CD4-positive, alpha-beta T cell treated with Interleukin-2 at 100 ng/mL for 4 hours (primary cell): ENCODE measurements at regions not wholly inside any gene's neighbourhood (a gene's known extent, or its start where the extent isn't known, plus 50 kb on each side); places are given as distances from the start of the nearest gene placed in this dataset.
"Not testable (repeated sequence)": the region's sequence is repeated elsewhere in the genome, so short reads cannot be mapped to it uniquely, and the experiment has no call there.

ENCODE experiments used
- DNase-seq: peaks from one replicate; pipeline ENCODE4 v3.0.0-alpha.2; 2020; ENCODE audit warnings: low spot score

GRCh38 chr3:102036017-102036416, 186.7 kb downstream of the NFKBIZ start:
- DNase-seq: no peak

DNA sequence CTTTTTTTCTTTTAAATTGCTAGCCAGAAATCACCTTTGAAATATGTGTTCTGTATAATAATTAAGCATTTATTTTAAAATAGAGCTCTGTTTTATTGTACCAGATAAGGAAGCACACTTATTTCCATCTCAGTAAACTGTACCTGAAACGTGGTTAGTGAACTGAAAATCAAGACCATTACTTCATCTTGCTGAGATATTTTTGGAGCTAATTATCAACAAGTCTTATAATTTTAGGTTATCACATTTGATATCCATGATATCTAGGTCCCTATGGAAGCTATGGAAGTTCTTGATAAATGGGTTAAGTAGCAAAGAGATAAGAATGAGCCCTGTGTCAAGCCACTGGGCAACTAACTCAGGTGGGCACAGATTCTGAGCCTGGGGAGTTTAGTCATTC, 187.2 kb downstream of the NFKBIZ start:
- no peak for DNase-seq

DNA sequence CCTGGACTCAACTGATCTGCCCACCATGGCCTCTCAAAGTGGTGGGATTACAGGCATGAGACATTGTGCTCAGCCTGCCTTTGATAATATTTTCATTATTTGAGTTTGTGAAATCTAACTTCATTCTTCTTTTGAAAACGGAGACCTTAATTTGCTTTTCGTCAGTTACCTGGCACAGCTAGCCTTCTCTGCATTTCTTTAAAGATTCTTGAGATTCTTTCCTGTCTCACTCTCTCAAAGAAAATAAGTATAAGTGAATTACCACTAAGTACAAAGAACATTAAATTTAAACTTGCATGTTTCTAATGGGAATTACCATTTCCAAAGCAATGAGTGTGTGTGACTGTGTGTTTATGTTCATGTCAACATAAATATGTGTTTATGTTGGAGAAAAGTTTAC, 187.9 kb downstream of the NFKBIZ start:
- DNase-seq: no peak

- no peak for DNase-seq
Measured at GRCh38 chr3:102037791-102038190, 188.5 kb downstream of the NFKBIZ start.

- no peak for DNase-seq
Measured at GRCh38 chr3:102038477-102039142, 189.3 kb downstream of the NFKBIZ start.

DNA sequence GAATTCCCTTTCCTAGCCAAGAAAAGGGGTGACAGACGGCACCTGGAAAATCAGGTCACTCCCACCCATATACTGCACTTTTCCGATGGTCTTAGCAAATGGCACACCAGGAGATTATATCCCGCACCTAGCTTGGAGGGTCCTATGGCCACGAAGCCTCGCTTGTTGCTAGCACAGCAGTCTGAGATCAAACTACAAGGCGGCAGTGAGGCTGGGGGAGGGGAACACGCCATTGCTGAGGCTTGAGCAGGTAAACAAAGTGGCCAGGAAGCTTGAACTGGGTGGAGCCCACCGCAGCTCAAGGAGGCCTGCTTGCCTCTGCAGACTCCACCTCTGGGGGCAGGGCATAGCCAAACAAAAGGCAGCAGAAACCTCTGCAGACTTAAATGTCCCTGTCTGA, 190.8 kb downstream of the NFKBIZ start:
- not testable (repeated sequence) for DNase-seq

DNA sequence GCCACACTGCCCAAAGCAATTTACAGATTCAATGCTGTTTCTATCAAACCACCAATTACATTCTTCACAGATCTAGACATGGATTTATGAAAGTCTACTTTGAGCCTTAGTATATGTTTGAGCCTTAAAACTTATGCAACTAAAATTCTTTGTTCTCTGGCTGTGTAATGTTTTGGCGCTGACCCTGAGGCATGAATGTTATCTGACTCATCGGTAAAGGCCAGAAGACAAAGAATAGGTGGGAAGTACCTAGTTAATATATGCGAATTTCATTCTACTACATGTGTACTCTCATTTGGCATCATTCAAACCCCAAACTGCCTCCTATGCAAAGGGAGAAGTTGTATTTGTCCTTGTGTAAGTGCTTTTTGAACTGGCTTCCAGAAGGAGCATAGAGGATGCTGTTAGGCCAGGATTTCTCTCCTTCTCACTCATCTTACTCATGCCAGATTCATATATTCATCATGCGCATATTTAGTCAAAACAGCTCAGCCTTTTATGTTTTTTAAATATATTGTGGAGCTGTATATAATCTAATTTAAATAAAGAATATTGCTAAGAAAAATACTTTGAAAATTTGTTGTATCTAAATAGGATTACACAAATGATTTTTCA, 204.2 kb downstream of the NFKBIZ start:
- DNase-seq: no peak

- DNase-seq: no peak
Measured at GRCh38 chr3:102054543-102055080, 205.3 kb downstream of the NFKBIZ start.

DNA sequence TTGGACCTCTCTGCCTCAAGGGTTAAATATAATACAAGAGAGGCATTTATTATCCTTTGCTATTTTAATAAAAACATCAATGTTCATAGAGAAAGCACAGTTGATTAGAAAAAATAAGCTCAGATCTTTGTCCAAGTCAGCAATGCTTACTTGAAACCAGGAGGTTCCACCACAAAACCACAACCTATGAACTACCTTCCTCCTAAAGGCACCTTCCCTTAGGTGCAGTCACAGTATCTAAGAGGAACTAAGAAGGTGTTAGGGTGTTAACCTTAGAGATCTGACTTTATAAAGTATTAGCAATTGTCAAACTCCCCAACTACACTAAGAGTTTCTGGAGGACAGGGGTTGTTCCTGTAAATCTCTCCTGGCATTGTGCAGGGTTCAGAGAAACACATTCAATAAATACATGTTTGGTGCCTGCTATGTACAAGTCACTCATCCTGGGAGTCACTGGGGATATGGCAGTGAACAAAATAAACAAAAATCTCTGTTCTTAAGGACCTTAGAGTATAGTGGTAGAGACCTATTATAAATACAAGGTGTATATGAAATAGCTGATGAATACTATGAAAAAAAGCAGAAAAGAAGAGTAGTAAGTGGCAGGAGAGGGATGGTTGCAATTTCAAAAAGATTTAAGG, 208.6 kb downstream of the NFKBIZ start:
- peak; percentile 64 for DNase-seq

- no peak for DNase-seq
Measured at GRCh38 chr3:102059145-102059943, 210.0 kb downstream of the NFKBIZ start.

- no peak for DNase-seq
Measured at GRCh38 chr3:102060814-102061213, 211.5 kb downstream of the NFKBIZ start.

GRCh38 chr3:102063572-102063971, 214.3 kb downstream of the NFKBIZ start:
- no peak for DNase-seq

- DNase-seq: no peak
Measured at GRCh38 chr3:102066470-102066869, 217.2 kb downstream of the NFKBIZ start.

DNA sequence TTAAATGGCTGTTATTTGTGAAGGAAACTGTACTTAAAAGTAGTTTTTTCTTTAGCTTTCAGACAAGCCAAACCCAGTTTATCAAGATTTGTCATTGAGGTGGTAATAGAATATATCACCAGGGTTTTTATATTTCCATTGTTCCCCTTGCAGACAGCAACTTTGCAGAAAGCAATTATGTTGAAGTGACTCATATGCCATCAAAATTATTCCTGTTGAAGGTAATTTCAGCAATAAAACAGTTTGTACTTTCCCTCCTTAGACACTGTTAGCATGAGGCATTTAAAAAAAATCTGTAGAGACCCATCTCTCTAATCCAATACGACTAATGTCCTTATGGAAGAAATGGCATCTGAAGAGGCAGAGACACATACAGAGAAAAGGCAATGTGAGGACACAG, 219.0 kb downstream of the NFKBIZ start:
- DNase-seq: no peak

- no peak for DNase-seq
Measured at GRCh38 chr3:102068736-102069135, 219.4 kb downstream of the NFKBIZ start.

GRCh38 chr3:102069211-102069662, 219.9 kb downstream of the NFKBIZ start:
- no peak for DNase-seq

DNA sequence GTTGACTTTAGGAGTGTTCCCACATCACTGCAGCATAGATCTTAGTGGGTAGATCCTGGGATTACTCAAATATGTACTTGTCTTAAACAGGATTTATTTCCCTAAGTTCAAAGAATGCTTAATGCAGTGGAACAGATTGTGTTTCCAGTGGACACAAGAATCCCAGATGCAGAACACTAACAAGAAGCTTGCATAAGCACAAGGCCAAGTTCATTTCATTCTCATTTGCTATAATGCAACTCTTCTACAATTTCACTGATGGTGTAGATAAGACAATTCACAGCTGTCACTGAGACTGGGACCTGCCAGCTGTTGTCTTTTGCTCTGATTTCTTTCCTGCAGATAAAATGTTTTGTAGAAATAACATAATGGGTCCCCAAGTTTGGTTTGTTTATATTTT, 225.6 kb downstream of the NFKBIZ start:
- DNase-seq: no peak

GRCh38 chr3:102078401-102078800, 229.1 kb downstream of the NFKBIZ start:
- no peak for DNase-seq

DNA sequence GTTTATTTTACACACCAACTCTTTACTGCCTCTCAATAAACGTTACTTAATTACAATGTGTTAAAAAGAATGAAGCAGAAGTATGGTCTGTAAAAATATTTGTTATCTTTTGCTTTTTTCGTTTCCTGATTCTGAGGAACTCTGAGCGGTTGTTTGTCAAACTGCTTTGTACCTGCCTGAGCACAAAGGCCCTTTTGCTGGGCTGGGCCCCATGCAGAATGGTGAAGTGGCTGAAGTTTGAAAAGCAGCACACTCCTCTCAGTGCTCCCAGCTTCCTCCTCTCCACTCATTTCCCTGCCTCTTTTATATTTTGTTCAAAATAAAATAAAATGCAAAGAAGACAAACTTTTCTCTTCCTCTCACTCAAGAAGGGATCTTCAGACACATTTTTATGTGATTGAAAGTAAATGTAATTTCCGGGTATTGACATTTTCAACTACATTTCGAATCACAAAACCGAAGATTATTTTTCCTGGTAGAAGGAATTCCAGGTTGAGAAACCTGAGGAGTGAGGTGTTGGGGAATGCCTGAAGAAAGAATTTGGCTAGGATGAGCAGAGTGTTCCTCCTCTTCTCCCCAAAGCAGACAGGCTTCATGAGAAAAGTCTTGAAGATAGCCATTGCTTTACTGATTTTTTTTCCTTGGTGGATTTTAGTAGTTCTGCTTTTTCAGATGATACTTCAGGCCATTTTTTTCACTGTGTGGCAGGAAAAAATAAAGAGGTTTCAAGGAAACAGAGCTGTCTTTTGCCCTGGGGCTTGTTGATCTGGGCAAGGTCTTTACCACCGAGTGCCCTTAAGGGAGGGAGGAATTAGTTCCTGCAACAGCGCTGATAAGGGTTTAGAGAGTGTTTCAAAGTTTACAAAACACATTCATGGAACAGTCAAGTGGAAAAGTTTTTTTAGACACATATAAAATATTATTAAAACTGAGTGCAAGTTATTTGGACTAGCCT, 229.8 kb downstream of the NFKBIZ start:
- no peak for DNase-seq

DNA sequence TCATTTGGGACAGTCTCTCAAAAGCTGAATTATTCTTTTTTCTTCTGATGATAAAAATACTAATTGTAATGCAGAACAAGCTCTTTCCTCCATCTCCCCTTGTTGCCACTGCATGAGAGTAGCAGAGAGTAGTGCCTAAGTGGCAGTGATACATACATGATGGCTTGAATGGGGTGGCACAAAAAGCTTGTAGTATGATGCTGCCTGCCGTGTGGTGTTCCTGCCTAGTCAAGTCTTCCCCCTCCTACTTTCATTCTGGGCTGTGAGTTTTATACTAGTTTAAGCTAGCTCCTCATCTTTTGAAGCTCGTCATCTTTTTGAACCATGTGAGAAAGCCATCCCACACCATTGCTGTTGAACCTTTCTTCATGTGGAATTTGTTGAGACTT, 230.5 kb downstream of the NFKBIZ start:
- DNase-seq: no peak

- DNase-seq: no peak
Measured at GRCh38 chr3:102081572-102082289, 232.4 kb downstream of the NFKBIZ start.
